Heart left ventricle (tissue), 13 donors: ENCODE measurements at regions not wholly inside any gene's neighbourhood (a gene's known extent, or its start where the extent isn't known, plus 50 kb on each side); places are given as distances from the start of the nearest gene placed in this dataset.

ENCODE experiments used
- POLR2A ChIP-seq, 2 donors: fragments of 450-650 bp; IDR thresholded peaks; one replicate each; pipeline ENCODE4 v1.6.1; 2017; ENCODE audit warnings: antibody characterized with exemption in 2 of 2, mild to moderate bottlenecking in 2 of 2, moderate library complexity in 2 of 2
- TF ChIP-seq, protein P1 (sequence below), 12 donors: fragments of 200-600 bp; sonication (generic) in 4 of 12; IDR thresholded peaks; one replicate each; pipeline versions ENCODE4 v1.5.0 to v1.8.0; 2018 to 2022; ENCODE audit warnings: antibody characterized with exemption in 12 of 12, mild to moderate bottlenecking in 5 of 12
- donor health status: ischemic (EF 13 %, LVEDD 7.1; RV severe dilation, severe dysfunction).
- donor health status: DM: no; HTN: yes; CAD: no.
- donor health status: DM: no; HTN: no; CAD: no.
- donor health status: ischemic (EF 25% LVEDD 6.9; RV normal size, moderate dysfunction).
- donor health status: ischemic (EF 25% LVEDD 5.7; RV mildly dilated, moderate dysfunction).
- donor health status: ischemic (EF 35%, LVEDD 5.7; RV mildly dilated, moderate dysfunction).
- donor health status: nonischemic (EF 11% LVEDD 7.7; RV severe dilation, severe dysfunction).
- donor health status: DM: yes; HTN: yes; CAD: no.
- donor health status: PGD.
- donor health status: ischemic (EF 29% LVEDD 5.4; RV normal size, mild dysfunction).
- donor health status: nonischemic (EF 23%, LVEDD 6.1; RV moderate dilation, normal function).

DNA sequence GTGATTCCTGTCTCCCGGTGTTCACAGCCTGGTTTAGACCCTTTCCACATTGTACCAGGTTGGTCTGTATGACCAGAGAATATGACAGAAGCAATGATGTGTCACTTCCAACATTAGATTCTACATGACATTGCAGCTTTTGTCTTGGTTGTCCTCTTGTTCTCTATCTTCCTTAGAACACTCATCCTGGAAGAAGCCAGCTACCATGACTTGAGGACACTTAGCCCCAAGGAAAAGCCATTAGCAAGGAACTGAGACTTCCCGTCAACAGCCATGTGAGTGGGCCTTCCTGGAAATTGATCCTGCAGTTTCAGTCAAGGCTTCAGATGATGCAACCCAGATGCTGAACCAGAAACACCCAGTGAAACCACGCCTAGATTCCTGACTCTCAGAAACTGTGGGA is 143.3 kb downstream of the MREG start:
- TF ChIP-seq, protein P1, sequence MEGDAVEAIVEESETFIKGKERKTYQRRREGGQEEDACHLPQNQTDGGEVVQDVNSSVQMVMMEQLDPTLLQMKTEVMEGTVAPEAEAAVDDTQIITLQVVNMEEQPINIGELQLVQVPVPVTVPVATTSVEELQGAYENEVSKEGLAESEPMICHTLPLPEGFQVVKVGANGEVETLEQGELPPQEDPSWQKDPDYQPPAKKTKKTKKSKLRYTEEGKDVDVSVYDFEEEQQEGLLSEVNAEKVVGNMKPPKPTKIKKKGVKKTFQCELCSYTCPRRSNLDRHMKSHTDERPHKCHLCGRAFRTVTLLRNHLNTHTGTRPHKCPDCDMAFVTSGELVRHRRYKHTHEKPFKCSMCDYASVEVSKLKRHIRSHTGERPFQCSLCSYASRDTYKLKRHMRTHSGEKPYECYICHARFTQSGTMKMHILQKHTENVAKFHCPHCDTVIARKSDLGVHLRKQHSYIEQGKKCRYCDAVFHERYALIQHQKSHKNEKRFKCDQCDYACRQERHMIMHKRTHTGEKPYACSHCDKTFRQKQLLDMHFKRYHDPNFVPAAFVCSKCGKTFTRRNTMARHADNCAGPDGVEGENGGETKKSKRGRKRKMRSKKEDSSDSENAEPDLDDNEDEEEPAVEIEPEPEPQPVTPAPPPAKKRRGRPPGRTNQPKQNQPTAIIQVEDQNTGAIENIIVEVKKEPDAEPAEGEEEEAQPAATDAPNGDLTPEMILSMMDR (IDR thresholded peaks at IDR 0.05) = no peak
- TF ChIP-seq POLR2A (IDR thresholded peaks at IDR 0.05) = no peak
